ENCODE measurements at regions not wholly inside any gene's neighbourhood (a gene's known extent, or its start where the extent isn't known, plus 50 kb on each side); places are given as distances from the start of the nearest gene placed in this dataset.

GRCh38 chr6:56346958-56347357, 99.6 kb upstream of the COL21A1 start:
- no peak for DNase-seq (ENCODE audit: low spot score)

GRCh38 chr6:56345376-56345995, 98.1 kb upstream of the COL21A1 start:
- no peak for DNase-seq (ENCODE audit: low spot score)

GRCh38 chr6:56343295-56343694, 95.9 kb upstream of the COL21A1 start:
- no peak for DNase-seq (ENCODE audit: low spot score)

GRCh38 chr6:56339524-56339923, 92.1 kb upstream of the COL21A1 start:
- no peak for DNase-seq (ENCODE audit: low spot score)

- no peak for DNase-seq (ENCODE audit: low spot score)
These were observed 88.3 kb upstream of the COL21A1 start for GRCh38 chr6:56335726-56336125.

- DNase-seq (ENCODE audit: low spot score) = no peak
These were observed 87.6 kb upstream of the COL21A1 start for GRCh38 chr6:56334937-56335336.

- DNase-seq (ENCODE audit: low spot score) = no peak
These were observed 82.1 kb upstream of the COL21A1 start for GRCh38 chr6:56329271-56330050.

- DNase-seq (ENCODE audit: low spot score) = no peak
These were observed 81.3 kb upstream of the COL21A1 start for GRCh38 chr6:56328728-56329090.

- no peak for DNase-seq (ENCODE audit: low spot score)
These were observed 80.8 kb upstream of the COL21A1 start for GRCh38 chr6:56327946-56328727.

- no peak for DNase-seq (ENCODE audit: low spot score)
These were observed 77.0 kb upstream of the COL21A1 start for GRCh38 chr6:56324396-56324795.

GRCh38 chr6:56318851-56319250, 71.5 kb upstream of the COL21A1 start:
- no peak for DNase-seq (ENCODE audit: low spot score)

GRCh38 chr6:56314683-56315523, 67.5 kb upstream of the COL21A1 start:
- no peak for DNase-seq (ENCODE audit: low spot score)

GRCh38 chr6:56311533-56312448, 64.4 kb upstream of the COL21A1 start:
- no peak for DNase-seq (ENCODE audit: low spot score)

- DNase-seq (ENCODE audit: low spot score) = no peak
These were observed 63.7 kb upstream of the COL21A1 start for GRCh38 chr6:56311061-56311460.

- DNase-seq (ENCODE audit: low spot score) = no peak
These were observed 62.9 kb upstream of the COL21A1 start for GRCh38 chr6:56310241-56310640.

GRCh38 chr6:56299916-56300315, 52.5 kb upstream of the COL21A1 start:
- no peak for DNase-seq (ENCODE audit: low spot score)

- DNase-seq (ENCODE audit: low spot score) = no peak
These were observed 49.9 kb upstream of the COL21A1 start for GRCh38 chr6:56297022-56297989.
